SW480 (cell line): ENCODE measurements at regions not wholly inside any gene's neighbourhood (a gene's known extent, or its start where the extent isn't known, plus 50 kb on each side); places are given as distances from the start of the nearest gene placed in this dataset.
"Not testable (repeated sequence)": the region's sequence is repeated elsewhere in the genome, so short reads cannot be mapped to it uniquely, and the experiment has no call there.

Experiments used
- DNase-seq: peaks from one replicate; pipeline ENCODE4 v3.0.0-alpha.2; 2016; ENCODE audit warnings: low spot score

GRCh38 chr12:9308745-9309144, 100.5 kb upstream of the PZP start:
- DNase-seq, result not testable (repeated sequence)

- DNase-seq, result not testable (repeated sequence)
These were observed 100.0 kb upstream of the PZP start for GRCh38 chr12:9308163-9308562.

GRCh38 chr12:9307255-9307654, 99.1 kb upstream of the PZP start:
- not testable (repeated sequence) for DNase-seq

GRCh38 chr12:9306004-9306403, 97.8 kb upstream of the PZP start:
- not testable (repeated sequence) for DNase-seq

- not testable (repeated sequence) for DNase-seq
These were observed 96.3 kb upstream of the PZP start for GRCh38 chr12:9304540-9304939.

GRCh38 chr12:9295872-9296271, 87.7 kb upstream of the PZP start:
- DNase-seq, result not testable (repeated sequence)

GRCh38 chr12:9294072-9294620, 86.0 kb upstream of the PZP start:
- not testable (repeated sequence) for DNase-seq

- DNase-seq, result not testable (repeated sequence)
These were observed 85.2 kb upstream of the PZP start for GRCh38 chr12:9293391-9293790.

- not testable (repeated sequence) for DNase-seq
These were observed 81.8 kb upstream of the PZP start for GRCh38 chr12:9289984-9290383.

GRCh38 chr12:9284724-9285123, 76.5 kb upstream of the PZP start:
- not testable (repeated sequence) for DNase-seq

- not testable (repeated sequence) for DNase-seq
These were observed 76.0 kb upstream of the PZP start for GRCh38 chr12:9284197-9284596.

GRCh38 chr12:9283346-9284095, 75.3 kb upstream of the PZP start:
- DNase-seq, result peak; percentile 53

GRCh38 chr12:9276990-9277389, 68.8 kb upstream of the PZP start:
- no peak for DNase-seq

- DNase-seq, result no peak
These were observed 65.1 kb upstream of the PZP start for GRCh38 chr12:9273276-9273675.

GRCh38 chr12:9271875-9272274, 63.7 kb upstream of the PZP start:
- no peak for DNase-seq

- DNase-seq, result no peak
These were observed 56.4 kb upstream of the PZP start for GRCh38 chr12:9264546-9264945.

- no peak for DNase-seq
These were observed 52.7 kb upstream of the PZP start for GRCh38 chr12:9260931-9261330.

GRCh38 chr12:9258676-9259075, 50.5 kb upstream of the PZP start:
- no peak for DNase-seq
